ENCODE measurements at regions not wholly inside any gene's neighbourhood (a gene's known extent, or its start where the extent isn't known, plus 50 kb on each side); places are given as distances from the start of the nearest gene placed in this dataset.

GRCh38 chr4:74598611-74599325, 153.8 kb downstream of the AREG start:
- TF ChIP-seq, protein P1, sequence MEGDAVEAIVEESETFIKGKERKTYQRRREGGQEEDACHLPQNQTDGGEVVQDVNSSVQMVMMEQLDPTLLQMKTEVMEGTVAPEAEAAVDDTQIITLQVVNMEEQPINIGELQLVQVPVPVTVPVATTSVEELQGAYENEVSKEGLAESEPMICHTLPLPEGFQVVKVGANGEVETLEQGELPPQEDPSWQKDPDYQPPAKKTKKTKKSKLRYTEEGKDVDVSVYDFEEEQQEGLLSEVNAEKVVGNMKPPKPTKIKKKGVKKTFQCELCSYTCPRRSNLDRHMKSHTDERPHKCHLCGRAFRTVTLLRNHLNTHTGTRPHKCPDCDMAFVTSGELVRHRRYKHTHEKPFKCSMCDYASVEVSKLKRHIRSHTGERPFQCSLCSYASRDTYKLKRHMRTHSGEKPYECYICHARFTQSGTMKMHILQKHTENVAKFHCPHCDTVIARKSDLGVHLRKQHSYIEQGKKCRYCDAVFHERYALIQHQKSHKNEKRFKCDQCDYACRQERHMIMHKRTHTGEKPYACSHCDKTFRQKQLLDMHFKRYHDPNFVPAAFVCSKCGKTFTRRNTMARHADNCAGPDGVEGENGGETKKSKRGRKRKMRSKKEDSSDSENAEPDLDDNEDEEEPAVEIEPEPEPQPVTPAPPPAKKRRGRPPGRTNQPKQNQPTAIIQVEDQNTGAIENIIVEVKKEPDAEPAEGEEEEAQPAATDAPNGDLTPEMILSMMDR (IDR thresholded peaks at IDR 0.05): no peak
- TF ChIP-seq POLR2A (IDR thresholded peaks at IDR 0.05): no peak
